ENCODE measurements at regions not wholly inside any gene's neighbourhood (a gene's known extent, or its start where the extent isn't known, plus 50 kb on each side); places are given as distances from the start of the nearest gene placed in this dataset.

- DNase-seq: no peak
Measured at GRCh38 chr17:34874478-34874877, 86.8 kb downstream of the CCT6B start.

DNA sequence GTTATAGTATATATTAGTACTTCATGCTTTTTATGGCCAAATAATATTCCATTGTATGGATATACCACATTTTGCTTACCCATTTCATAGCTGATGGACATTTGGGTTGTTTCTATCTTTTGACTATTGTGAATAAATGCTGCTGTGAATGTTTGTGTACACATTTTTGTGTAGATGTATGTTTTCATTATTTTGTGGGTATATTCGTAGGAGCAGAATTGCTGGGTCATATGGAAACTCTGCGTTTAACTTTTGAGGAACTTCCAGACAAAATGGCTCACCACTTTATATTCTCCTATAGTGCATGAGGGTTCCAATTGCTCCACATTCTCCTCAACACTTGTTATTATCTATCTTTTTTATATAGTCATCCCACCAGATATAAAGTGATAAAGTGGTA, 88.6 kb downstream of the CCT6B start:
- no peak for DNase-seq

- DNase-seq: no peak
Measured at GRCh38 chr17:34869641-34870040, 91.6 kb downstream of the CCT6B start.

- DNase-seq: no peak
Measured at GRCh38 chr17:34865716-34866115, 95.5 kb downstream of the CCT6B start.

- no peak for DNase-seq
Measured at GRCh38 chr17:34862384-34862783, 98.9 kb downstream of the CCT6B start.

DNA sequence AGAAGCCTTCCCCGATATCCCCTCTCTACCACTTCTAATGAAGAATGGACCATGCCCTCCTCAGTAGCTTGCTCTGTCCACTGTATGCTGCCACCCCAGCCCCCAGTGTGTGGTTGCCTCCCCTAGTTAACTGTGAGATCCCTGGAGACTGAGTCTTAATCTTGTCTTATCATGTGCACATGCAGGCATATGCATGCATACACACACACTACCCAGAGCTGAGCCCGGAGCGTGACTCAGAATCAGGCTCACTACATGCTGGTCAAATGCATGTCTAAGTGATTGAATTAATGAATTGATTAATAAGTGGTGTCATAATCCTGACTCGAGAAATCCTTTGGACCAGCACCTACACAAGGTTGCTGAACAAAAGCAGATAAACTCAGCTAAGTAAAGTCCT, 99.4 kb downstream of the CCT6B start:
- DNase-seq: no peak

DNA sequence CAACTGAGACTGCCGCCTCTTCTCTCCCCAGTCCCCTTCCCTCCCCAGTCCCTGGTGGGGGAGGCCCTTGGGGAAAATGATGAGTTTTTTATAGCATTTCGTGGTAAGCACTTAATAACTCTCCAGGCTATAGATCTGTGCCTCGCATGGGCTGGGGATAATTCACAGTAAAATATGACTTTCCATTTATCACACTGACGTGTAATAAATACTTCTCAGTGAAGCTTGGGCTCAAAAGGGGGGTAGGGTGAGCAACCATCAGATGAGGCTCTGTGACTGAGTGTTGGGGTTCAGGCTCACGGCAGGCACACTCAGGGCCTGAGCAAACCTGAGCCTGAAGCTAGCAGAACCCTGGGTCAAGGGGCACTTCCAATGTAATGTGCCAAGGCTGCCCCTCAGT, 101.6 kb downstream of the CCT6B start:
- no peak for DNase-seq

DNA sequence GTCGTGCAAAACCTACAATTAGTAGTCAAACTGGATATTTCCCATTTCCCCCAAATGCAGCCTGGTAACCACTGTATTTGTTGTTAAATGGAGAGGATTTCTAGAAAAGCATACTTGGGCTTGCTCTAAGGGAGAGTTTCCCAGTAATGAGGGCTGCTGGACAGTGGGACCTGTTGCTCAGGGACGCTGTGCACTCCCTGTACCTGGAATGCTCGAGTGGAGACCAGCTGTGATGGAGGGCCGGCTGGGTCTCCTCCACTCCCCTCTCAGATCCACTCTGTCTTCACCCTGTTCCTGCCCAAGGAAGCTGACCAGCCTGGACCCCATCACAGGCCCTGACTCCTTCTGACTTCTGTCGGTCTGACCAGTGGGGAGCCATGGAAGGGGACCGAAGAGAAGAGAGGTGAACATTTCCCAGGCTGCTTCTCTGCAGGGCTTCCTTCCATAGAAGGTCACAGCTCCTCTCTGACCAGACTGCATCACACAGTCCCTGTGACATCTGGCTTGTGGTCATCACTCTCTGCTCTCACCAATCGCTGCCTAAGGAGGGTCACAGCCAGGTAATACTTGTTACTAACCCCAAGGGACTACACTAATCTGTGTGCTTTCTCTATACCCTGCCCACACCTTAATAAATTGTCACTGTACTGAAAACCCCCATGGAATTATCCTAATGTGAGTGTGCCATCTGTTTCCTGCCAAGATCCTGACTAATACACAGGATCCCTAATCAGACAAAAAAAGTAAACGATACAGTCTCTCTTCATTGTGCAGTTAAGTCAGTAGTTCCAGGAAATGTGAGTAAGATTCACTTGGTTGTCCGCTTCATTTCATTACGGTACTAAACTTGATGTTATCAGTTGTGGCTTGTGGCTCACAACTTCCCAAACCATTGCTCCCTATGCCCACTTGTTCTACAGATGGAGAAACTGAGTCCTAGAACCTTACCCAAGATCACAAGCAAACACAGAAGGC, 102.4 kb downstream of the CCT6B start:
- DNase-seq: peak in 1 of 5 experiments; percentile 36

DNA sequence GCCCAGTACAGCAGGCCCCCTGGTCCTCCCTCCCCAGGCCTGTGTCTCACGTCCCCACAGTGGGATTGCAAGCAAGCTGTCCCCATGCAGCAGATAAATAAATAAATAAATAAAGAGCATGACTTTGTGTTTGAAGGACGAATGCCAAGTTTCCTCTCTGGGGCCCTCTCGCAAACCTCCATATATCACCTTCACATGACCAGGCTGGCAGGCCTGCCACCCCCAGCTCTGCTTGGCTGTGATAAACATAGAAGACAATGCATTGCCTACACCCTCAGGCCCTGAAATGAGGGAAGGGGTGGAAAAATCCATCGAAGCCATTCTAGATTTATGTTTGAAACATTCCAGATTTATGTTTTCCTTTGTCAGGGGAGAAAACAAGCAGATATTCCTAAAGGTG, 107.3 kb downstream of the CCT6B start:
- no peak for DNase-seq

GRCh38 chr17:34852614-34853013, 108.6 kb downstream of the CCT6B start:
- DNase-seq: no peak

GRCh38 chr17:34851961-34852540, 109.2 kb downstream of the CCT6B start:
- no peak for DNase-seq

DNA sequence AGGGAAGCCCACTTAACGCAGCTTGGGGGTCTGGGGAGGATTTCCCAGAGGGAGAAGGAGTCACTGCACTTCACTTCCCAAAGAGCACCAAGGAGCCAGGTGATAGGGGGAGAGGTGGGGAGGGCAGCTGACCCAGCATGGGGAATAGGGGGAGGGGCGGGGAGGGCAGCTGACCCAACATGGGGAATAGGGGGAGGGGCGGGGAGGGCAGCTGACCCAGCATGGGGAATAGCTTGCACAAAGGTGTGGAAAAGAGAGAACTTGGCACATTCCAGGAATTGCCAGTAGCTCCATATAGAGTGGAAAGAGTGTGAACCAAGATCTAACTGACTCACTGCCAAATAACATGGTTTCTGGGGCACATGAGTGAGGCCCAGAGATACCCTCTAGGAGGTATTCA, 110.3 kb downstream of the CCT6B start:
- DNase-seq: no peak

DNA sequence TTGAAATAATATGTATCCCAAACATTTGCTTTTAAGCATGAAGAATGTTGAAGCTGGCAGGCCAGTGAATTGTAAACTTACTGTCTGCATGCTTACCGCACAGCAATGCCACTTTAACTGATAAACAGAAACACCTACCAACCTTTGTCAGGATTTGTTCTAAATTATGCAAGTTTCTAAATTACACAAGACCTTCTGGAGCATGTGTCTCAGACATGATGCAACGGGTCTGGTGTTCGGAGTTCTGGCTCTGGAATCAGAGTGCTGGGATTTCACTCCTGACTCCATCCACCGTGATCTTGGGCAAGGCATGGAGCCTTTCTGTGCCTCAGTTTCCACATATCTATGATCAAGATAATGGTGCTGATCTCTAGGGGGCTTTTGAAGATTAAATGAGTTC, 111.2 kb downstream of the CCT6B start:
- no peak for DNase-seq

GRCh38 chr17:34847938-34848337, 113.3 kb downstream of the CCT6B start:
- DNase-seq: no peak

- DNase-seq: no peak
Measured at GRCh38 chr17:34845296-34845695, 116.0 kb downstream of the CCT6B start.

- DNase-seq: no peak
Measured at GRCh38 chr17:34843682-34844081, 117.6 kb downstream of the CCT6B start.

DNA sequence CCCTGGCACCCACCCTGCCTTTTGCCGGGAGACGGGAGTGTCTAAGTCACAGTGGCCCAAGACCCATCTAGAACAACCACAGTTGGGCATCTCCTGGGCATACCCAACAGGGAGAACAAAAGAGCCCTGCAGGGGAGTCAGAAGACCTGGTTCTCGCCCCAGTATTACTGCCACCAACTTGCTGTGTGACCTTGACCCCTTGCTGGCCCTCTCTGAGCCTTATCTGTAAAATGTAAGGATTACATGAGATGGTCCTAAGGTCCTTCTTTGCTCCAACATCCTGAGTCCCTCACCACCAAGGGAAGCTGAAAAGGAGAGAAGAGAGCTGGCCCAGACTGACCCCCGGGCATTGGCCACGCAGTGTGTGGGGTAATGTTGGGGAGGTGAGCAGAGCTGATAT, 119.0 kb downstream of the CCT6B start:
- no peak for DNase-seq

- no peak for DNase-seq
Measured at GRCh38 chr17:34841467-34841866, 119.8 kb downstream of the CCT6B start.

- peak in 1 of 5 experiments; percentile 15 for DNase-seq
Measured at GRCh38 chr17:34840750-34841149, 120.5 kb downstream of the CCT6B start.

DNA sequence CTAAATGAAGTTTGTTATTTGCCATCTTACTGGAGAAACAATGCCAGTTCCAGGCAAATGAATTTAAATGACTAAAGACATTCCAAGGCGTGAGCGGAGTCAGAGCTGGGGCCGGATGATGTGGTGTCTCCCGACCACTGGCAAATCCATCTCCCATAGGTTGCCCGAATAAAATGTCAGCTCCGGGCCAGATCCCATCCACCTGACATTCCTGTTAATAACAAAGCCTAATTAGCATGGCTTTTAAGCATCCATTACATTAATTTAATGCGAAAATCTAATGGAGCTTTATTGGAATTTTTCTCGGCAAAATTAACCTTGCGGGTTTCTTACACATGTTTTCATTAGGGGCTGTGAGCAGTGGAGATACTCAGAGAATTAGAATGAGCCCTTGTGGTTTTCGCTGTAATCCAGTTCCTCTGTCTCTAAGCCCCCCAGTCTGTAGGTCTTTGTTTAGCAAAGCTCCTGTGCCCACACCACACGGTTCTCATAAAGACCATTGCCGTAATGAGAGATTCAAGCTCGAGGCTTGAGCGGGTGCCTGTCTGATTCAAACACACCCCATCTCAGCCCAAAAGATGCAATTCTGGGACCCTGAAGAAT, 123.3 kb downstream of the CCT6B start:
- no peak for DNase-seq

DNA sequence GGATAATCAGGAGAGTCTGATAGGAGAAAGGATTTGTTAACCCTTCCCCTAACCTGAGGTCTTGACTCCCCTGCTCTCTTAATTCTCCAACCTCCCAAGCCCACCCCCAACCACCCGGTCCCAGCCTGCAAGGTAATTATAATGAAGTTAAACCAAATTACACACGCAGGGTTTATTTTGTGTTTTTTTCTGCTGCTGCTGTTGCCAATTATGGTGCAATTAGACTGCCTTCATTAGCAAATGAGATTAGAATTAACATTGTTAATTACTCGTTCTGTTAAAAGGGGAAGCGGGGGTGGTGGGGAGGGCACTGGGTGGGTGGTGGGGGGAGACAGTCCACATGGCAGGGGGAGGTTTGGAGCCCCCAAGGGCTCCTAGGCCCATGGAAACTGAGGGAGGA, 128.9 kb downstream of the CCT6B start:
- DNase-seq: no peak

GRCh38 chr17:34827008-34827407, 134.3 kb downstream of the CCT6B start:
- no peak for DNase-seq

GRCh38 chr17:34826332-34826731, 134.9 kb downstream of the CCT6B start:
- no peak for DNase-seq

DNA sequence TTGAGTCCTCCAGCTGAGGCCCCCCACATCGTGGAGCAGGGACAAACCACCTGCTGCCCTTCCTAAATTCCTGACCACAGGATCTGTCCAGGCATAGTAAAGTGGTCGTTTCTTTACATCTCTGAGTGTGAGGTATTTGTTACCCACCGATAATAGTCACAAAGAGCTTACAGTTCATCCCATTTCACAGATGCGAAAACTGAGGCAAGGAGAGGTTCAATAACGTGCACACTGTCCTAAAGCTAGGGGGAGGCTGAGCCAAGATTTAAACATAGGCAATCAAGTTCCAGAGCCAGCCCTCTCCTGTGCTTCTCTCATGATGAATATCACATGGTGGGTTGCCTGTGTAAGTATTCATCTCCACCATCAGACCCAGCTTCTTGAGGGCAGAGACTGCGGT, 135.4 kb downstream of the CCT6B start:
- no peak for DNase-seq
